Left forelimb (tissue), 1 donor: ENCODE measurements at regions not wholly inside any gene's neighbourhood (a gene's known extent, or its start where the extent isn't known, plus 50 kb on each side); places are given as distances from the start of the nearest gene placed in this dataset.

Source experiments
- DNase-seq: peaks from one replicate; pipeline ENCODE4 v3.0.0-alpha.2; 2018; ENCODE audit warnings: low spot score

DNA sequence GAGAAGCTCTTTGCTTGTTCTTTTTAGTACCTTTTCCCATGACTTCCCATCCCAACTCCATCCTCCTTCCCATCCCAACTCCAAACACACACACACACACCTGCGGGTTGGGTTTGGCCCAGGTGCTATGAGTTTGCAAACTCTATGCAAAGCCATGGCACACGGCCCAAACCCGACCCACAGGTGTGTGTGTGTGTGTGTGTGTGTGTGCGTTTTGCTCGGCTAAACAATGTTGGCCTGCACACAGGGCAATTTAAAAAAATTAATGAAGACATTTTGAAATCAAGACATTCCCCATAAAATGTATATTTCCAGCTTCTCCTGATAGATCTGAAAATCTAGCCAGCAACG is 103.7 kb upstream of the TLE3 start:
- DNase-seq = no peak

DNA sequence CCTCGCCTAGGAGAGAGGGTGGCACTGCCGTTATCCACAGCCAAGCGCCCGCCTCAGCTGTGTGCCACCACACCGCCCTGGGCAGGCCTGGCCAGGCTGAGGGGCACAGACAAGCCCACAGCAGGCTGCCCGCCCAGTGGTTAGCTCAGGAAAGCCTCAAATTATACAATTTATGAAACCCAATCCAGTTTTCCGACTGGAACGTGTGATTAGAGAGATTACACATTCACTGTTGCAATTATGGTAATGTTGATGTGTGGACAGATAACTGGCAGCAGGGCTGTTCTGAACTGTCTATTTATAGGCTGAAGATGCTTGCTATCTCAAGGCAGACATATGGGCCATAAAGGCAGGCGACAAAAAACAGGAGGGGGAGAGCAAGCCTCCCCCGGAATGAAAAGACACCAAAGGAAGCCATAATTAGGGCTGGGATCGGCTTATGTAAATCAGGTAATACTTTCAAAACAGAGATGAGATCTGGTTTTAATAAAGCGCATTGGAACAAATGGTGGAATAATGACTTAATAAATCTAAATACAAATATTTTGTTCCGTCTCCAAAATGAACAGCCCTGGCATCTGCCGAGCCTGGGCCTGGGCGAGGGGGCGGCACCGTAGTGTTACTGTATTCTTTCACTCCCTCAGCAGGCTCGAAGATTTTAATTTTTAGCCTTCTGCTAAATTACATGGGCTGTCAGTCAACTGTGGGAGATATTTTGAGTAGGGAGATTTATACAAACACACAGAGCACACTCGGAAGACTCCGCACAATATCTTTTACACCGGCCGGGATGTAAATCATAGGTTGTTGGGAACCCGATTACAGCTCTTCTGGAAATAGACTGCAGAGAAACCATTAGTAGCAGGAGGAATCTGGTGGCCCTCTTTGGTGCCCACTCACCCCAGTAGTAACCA is 103.1 kb upstream of the TLE3 start:
- DNase-seq = no peak

DNA sequence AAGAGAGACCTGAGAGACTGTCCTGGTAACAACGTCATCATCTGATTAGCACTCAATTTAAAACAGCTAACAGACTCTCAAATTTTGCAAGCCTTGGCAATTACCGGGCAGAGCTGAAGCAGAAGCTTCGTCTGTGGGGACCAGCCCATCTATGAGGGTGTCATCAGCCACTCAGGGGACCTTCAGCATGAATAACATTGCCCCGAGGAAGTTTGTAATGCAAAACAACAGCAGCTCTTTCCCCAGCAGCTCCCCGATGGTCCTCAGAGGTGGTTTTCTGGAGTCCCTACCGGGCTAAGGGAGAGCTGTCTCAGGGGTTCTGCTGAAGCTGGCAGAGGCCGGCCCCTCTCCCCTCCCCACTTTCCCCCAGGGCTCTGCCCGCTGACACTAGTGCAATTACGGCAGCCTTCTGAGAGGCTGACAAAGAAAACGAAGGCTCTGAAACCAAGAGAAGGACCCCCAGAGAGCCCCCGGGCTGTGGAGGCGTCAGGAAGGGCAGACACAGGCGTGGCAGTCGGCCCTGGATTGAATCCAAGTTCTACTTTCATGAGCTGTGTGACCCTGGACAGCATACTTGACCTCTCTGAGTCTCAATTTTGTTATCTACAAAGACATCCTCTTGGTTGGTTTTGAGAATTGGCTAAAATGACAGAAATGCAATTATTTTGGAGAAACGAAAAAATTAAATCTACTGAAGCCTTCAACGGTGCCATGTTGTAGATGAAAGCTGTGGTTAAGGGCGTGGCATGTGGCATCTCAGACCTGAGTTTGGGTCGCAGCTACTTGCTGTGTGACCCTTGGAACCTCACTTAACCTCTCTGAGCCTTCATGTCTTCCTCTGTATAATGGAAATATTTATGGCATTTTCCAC is 102.1 kb upstream of the TLE3 start:
- DNase-seq = no peak

DNA sequence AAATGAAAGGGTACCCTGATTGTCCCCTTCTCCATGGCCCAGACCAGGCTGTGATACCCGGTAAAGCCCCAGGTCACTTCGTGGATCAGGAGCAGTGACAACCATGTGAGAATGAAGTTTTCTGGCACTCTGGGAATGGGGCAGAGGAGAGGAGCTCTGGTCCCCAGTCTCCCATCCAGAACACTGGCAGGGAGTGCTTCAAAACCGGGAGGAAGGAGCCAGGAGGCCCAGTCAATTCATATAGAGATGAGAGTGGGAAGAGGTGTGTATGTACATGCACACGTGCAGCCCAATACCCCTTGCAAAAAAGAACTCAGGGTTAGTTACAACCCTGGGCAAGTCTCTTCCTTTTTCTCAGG is 101.4 kb upstream of the TLE3 start:
- DNase-seq = no peak

DNA sequence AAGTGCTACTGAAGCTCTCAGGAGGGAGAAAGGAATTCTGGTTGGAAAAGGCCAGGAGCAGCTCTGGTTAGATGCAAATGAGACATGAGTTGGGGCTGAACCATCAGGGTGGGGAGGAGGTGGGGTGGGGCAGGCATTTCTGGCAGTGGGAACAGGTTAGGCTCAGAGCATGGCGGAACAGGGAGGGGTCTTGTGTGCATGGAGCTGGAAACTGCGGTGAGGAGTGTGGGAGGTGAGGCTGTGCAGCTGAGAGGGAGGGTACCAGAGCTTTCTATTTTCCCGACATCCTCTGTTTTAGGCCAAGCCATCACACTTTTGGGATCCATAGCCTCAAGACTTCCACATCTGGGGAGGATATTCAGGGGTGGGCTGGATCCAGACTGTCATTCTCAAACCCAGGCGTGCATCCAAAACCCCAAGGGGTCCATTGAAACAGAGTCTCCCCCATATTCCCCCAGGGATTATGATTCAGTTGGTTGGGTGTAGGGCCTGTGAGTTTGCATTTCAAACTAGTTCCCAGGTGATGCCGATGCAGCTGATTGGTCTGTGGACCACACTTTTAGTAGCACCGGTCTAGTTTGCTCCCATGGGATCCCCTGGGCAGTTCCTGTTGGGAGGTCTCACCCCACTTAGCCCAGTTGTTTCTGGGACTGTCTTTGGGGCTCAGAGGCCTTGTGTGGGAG is 100.9 kb upstream of the TLE3 start:
- DNase-seq = no peak

DNA sequence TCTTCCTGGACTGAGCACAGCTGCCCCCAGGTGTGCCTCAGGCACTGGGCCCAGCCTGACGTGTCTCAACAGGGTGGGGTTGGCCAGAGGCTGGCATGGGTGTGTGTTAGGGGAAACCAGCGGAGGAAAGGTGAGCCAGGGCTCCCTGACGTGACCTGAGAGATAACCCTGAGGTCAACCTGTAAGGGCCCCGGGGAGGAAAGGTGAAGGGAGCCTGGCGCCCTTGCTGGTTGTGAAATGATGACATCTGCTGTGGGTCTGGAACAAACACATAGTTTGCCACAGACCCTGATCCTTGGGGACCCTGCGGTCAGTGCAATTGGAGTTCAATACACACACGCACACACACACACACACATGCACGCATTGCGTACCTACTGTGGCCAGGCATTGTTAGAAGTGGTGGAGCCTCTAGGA is 100.2 kb upstream of the TLE3 start:
- DNase-seq = no peak

DNA sequence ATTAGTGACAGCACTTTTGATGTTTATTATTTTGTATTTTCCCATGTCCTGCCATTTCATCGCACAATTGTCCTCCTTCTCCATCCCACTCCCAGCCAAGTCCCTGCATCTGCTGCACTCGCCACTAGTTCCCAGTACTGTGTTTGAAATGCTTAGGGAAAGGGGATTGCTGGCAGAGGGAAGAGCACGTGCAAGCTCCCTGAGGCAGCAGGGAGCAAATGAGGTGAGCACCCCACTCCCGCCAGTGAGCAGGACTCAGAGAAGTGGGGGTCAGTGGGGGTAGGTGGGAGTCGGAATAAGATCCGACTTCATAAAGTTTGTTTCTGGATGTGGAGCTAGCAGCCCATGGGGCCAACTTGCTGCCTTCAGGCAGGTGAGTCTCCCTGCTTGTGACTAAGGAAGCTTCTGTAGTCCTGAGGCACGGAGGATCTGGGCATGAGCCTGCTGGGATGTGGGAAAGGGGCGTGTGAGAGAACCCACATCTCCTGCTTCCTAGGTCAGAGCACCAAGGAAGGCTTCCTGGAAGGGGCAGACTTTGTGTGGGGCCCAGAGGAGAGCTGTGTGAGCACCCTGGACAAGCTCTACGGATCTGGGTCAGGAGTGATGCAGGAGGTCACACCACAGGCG is 99.7 kb upstream of the TLE3 start:
- DNase-seq = no peak

DNA sequence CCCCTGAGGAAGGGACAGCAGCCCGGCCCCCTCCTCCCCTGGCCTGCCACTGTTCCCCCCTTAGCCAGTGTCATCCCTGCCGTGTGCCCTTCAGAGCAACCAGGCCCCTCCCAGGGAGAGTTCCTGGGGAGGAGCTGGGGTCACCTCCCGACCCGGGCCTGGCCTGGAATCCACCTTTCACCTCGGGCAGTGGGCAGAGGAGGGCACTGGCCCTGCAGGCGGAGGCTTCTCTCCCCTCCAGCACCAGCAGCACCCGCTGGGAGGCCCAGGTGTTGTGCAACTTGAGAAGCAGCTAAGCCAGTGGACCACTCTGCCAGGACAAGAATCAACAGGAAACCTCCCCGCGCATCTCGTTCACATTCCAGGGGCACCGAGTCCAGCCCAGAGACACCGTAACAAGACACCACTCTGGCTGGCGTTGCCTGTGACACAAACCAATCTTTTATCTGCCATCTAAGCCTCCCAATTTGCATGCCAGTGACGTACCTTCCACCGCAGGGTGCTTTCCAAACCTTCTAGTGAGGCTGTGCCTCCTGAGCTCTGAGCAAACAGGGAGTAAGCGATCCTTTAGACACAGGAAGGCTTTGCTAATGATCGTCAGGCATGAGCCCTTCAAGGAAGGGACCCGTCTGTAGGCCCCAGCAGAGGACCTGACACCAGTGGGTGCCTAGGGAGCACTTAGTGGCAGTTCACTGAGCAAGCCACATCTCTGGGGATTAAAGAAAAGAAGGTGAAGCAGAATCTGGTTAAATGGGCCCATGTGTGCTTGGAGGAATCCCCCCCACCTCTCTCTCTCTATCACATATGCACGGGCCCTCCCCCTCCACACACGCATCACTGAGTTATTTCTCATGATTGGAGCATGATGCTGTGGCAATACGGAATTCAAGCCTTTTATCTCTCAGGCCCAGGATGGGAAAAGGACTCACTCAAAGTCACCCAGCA is 98.9 kb upstream of the TLE3 start:
- no peak for DNase-seq

DNA sequence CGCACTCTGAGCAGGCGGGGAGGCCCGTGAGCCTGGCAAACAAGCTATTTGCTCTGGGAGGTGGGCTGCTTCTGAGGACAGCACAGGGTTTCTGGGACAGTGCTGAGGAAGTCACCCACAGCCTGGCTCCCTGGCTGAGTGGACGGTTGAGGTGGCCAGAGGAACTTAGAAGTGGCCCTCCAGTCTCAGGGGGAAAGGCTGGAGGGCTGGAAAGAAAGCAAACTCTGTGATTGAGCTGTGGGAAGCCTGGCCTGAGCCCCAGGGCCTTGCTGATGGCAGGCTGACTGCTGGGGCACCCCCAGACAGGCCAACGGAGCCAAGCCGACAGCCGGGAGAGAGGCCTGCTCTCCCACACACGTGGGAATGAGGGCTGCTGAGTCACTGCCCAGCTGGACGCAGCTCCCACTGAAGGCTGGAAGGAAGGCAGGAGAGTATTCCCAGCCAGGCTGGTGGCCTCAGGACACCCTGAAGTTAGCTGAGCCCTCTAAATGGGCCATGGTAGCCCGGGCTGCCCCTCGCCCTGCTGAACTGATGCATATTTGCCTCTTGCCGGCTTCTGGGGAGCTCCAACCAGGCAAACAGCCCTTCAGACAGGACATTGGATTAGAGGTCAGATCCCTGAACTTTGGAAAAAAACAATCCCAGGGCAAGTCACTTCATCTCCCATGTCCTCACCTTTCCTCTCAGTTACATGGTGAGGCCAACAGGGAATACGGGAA is 98.0 kb upstream of the TLE3 start:
- DNase-seq = peak; percentile 76

DNA sequence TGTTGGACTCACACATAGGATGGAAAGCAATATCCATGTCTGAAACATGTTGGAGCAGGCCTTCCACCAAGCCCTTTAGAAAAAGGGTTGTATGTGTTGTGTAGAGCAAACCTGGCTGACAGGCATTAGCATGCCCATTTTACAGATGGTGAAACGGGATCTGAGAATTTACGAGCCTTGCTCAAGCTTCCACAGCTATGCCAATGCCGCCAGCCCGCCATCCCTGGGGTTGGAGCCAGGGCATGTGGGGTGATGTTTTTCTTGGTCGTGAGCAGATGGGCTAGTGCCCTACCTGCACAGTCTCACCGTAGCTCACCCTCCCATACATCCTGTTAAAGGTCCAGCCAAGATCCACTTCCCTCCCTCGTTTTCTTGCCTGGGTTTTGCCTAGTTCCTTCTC is 97.5 kb upstream of the TLE3 start:
- DNase-seq = no peak

DNA sequence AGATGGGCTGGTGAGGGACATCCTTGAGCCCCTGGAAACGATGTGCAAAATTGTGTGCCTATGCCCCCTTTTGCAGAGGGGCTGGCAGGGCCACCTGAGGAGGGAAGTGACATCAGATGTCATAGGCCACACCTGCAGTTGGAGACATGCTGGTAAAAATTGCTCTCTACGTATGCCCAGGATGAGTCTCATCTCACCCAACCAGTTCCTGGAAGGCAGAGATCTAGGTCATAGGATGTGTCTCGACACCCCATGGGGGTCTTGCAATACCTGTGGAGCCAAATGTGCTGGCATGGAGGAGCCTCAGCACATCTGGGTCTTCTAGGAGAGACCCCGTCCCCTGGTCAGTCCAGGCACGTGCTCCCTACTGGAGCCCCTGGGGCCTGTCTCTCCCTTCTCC is 96.5 kb upstream of the TLE3 start:
- DNase-seq = no peak

DNA sequence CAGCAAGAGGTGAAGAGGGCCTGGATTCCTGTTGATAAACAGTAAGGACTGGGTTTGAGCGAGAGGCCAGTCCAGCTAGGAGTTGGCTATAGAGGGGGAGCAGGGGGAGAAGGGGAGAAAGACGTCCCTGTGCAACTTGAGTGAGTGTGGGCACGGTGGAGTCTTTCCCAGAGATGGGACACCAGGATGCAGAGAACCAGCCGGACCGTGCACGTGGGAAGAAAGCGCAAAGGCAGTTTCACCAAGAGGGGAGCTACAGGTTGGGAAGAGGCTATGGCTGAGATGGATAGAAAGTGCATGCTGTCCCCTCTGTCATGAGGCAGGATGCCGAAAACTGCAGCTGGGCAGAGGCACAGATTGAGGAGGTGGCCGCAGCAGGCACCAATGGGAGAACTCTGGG is 96.0 kb upstream of the TLE3 start:
- no peak for DNase-seq

DNA sequence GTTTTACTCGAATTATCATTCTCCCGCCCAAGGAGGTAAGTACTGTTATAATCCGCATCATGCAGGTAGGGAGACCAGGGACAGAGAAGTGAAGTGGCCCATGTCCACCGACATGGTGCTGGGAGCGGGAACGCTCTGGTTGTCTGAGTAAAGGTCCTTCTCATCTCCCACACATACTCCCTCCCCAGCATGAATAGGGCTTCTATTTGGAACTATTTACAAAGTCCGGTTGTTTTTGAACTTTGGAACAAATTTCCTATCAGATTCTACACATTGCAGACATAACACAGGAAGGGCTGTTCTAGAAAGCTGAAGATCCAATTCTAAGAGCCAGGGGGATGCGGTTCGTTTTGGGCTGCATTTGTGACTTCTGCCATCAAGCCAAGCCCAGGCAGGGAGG is 94.8 kb upstream of the TLE3 start:
- DNase-seq = no peak

DNA sequence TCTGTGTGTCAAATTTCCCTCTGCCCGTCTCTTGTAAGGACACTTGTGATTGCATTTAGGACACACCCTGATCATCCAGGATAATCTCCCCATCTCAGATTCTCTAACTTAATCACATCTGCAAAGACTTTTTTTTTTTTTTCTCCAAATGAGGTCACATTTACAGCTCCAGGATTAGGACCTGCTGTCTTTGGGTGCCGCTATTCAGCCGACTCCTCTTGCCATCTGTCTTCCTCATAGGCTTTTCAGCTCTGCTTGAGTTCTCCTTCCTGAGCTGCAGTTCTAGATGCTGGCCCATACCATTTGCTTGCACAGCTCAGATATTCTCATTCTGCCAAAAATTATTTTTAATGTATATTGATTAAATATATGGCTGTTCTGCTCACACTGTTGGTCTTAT is 94.3 kb upstream of the TLE3 start:
- no peak for DNase-seq

DNA sequence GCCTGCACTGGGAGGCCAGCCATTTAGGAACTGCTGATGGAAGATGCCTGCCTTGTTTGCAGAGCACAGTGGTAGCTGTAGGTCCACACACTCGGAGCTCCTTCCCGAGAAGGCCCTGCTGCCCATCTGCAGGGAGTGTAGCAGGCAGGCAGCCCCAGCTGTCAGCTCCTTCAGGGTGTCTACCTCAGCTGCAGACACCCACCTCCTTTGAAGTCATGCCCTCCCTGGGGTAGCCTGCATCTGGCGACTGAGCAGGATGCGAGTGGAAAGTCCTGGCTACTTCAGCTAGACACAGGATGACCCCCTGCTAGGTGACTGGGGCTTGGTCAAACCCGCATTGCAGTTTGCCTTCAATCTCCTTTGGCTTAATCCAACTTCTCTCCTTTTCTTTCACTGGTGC is 93.2 kb upstream of the TLE3 start:
- no peak for DNase-seq

DNA sequence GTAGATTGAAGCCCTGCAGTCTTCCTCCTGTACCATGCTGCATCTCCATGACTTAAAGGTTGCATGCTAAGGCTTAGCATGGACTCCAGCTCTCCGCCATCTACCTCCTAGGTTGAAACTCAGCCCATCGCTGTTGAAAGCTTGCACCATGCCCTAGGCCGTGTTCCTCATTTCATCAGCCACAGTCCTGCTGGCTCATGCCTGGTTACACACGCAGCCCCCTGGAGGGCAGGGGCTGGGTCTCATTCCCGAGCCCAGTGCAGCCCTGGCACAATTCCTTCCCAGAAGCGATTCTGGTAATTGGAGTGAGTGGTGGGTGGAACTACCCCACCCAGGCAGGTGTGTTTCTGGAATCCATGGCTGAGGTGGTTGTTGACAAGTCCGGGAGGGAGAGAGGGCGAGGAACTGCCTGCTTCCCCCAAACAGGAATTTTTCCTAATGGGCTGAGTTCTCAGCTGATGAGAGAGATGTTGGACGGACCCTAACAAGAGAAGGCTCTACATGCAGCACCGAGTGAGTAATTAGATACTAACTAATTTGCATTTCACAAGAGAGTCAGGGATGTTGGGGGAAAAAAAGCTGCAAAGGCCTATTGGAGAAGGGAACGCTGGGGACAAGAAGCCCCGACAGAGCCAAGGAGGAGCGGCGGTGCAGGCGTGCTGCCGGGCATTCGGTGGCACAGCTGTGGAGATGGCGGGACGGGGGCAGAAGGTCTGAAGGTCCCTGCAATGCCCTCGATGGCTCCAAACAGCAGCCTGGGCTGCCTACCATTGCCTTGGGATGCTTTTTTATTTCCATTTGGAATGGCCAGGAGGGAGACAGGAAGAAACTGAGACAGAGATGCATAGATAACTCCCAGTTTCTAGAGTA is 92.3 kb upstream of the TLE3 start:
- DNase-seq = no peak

DNA sequence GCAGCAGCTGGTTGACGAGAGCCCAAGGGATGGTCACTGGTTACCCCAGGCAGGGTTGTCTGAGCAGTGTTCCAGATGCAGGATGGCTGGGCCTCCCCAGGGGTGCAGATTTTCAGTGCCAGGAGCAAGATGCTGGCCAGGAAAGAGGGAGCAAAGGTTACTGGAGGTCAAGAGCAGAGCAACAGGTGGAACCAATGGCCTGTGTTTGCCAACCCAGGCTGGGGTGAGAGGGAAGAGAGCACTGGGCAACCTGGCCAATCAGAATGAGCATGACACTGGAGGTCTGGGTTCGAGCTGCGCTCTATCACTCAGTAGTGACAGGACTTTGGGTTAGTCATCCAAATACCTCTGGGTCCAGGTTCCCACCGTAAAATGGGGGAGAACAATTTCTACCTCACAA is 90.6 kb upstream of the TLE3 start:
- DNase-seq = no peak

DNA sequence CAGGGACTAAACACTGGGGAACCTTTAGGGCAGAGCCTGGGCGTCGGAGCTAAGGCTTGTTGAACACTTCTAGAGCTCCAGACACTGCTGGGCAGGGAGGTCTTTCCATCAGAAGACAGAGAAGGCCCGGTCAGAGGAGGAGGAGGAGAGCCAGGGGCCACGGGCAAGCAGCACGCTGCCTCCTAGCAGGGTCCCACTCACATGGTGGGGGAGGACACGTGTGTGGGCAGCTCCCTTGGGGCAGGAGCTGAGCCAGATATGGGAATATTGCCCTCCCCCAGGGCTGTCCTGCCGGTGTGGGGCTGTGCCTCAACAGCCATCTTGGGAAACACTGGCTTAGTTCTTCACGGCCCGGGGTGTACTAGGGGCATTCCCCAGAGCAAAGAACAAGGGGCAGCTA is 89.6 kb upstream of the TLE3 start:
- no peak for DNase-seq

DNA sequence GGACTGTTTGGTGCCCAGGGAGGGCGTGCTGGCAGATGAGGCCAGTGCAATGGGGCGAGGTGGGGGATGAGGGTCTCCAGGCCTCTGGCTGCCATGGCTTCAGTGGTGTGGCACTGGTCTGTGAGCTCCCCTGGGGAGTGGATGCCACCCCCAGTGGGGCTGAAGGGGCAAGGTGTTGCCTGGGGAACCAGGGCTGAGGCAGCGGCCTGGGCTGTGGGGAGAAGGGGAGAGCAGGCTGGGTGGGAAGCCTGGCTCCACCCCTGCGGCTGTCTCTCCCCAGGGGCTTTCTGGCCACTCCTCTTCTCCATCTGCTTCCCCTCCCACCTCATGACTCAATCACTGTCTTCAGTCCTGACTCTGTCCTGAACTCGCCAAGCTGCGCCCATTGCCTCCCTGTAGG is 88.4 kb upstream of the TLE3 start:
- DNase-seq = no peak
